ENCODE measurements at regions not wholly inside any gene's neighbourhood (a gene's known extent, or its start where the extent isn't known, plus 50 kb on each side); places are given as distances from the start of the nearest gene placed in this dataset.

GRCh38 chr3:84082726-84083125, 876.1 kb upstream of the CADM2 start:
- WGBS: 91% methylated on average over 1 of the region's 1 CpG
- no peaks in the 10 kb centered on the region for H3K36me3 ChIP-seq
- no peaks in the 10 kb centered on the region for H3K4me1 ChIP-seq
- no peaks in the 10 kb centered on the region for H3K27me3 ChIP-seq
- TF ChIP-seq POLR2AphosphoS5 (IDR thresholded peaks at IDR 0.05) (no peak), EP300 (IDR thresholded peaks at IDR 0.05) (no peak), POLR2A (IDR thresholded peaks at IDR 0.05) (no peak)
- TF ChIP-seq, protein P1, sequence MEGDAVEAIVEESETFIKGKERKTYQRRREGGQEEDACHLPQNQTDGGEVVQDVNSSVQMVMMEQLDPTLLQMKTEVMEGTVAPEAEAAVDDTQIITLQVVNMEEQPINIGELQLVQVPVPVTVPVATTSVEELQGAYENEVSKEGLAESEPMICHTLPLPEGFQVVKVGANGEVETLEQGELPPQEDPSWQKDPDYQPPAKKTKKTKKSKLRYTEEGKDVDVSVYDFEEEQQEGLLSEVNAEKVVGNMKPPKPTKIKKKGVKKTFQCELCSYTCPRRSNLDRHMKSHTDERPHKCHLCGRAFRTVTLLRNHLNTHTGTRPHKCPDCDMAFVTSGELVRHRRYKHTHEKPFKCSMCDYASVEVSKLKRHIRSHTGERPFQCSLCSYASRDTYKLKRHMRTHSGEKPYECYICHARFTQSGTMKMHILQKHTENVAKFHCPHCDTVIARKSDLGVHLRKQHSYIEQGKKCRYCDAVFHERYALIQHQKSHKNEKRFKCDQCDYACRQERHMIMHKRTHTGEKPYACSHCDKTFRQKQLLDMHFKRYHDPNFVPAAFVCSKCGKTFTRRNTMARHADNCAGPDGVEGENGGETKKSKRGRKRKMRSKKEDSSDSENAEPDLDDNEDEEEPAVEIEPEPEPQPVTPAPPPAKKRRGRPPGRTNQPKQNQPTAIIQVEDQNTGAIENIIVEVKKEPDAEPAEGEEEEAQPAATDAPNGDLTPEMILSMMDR (IDR thresholded peaks at IDR 0.05): no peak
- H3K4me3 ChIP-seq: no peak overlapping the region
- peaks cover 4% of the 10 kb centered on the region for H3K9me3 ChIP-seq
- DNase-seq (ENCODE audit: low spot score in 2 of 2): no peak
- no peak overlapping the region for H3K27ac ChIP-seq

- no peak for TF ChIP-seq POLR2A (IDR thresholded peaks at IDR 0.05)
- TF ChIP-seq, protein P1 (IDR thresholded peaks at IDR 0.05): no peak
- TF ChIP-seq EP300 (IDR thresholded peaks at IDR 0.05): no peak
- no peak for TF ChIP-seq POLR2AphosphoS5 (IDR thresholded peaks at IDR 0.05)
Measured at GRCh38 chr3:84092907-84093306, 865.9 kb upstream of the CADM2 start.

DNA sequence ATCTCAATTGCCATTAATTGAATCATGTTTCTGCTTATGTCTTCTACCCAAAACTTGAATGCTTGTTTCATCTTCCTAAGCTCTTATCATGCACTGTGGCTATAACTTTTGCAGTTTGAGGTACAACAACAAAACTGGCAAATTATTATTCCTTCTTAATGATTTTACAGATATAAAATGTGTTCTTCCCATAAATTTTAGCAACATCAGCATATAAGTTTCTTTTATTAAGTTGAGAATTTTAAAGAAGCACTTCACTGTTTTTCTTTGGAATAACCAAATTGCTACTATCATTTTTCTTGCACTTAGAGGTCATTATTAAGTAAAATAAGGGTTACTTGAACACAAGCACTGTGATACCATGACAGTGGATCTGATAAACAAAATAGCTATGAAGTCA, 862.6 kb upstream of the CADM2 start:
- TF ChIP-seq, protein P1 (IDR thresholded peaks at IDR 0.05): no peak
- no peak for TF ChIP-seq EP300 (IDR thresholded peaks at IDR 0.05)
- no peak for TF ChIP-seq POLR2A (IDR thresholded peaks at IDR 0.05)
- TF ChIP-seq POLR2AphosphoS5 (IDR thresholded peaks at IDR 0.05): no peak
- no peak overlapping the region for H3K4me3 ChIP-seq
- no peaks in the 10 kb centered on the region for H3K9me3 ChIP-seq
- DNase-seq (ENCODE audit: low spot score in 2 of 2): no peak
- no peaks in the 10 kb centered on the region for H3K27me3 ChIP-seq
- no peaks in the 10 kb centered on the region for H3K4me1 ChIP-seq
- no peaks in the 10 kb centered on the region for H3K36me3 ChIP-seq
- H3K27ac ChIP-seq: no peak overlapping the region

More at GRCh38 chr3:84092907-84093306, 865.9 kb upstream of the CADM2 start:
- DNase-seq (ENCODE audit: low spot score in 2 of 2): no peak
- Histone ChIP-seq H3K27ac (no peak overlapping the region), H3K9me3 (no peaks in the 10 kb centered on the region), H3K4me3 (no peak overlapping the region), H3K27me3 (no peaks in the 10 kb centered on the region), H3K36me3 (no peaks in the 10 kb centered on the region), H3K4me1 (no peaks in the 10 kb centered on the region)
- WGBS: 69% methylated on average over 2 of the region's 2 CpGs

GRCh38 chr3:84100861-84101260, 857.9 kb upstream of the CADM2 start:
- no peak for DNase-seq (ENCODE audit: low spot score in 2 of 2)
- Histone ChIP-seq H3K27ac (no peak overlapping the region), H3K27me3 (no peaks in the 10 kb centered on the region), H3K9me3 (no peaks in the 10 kb centered on the region), H3K4me3 (no peak overlapping the region), H3K36me3 (no peaks in the 10 kb centered on the region), H3K4me1 (no peaks in the 10 kb centered on the region)
- WGBS: 62% methylated on average over 2 of the region's 2 CpGs
- TF ChIP-seq, protein P1 (IDR thresholded peaks at IDR 0.05): no peak
- TF ChIP-seq POLR2AphosphoS5 (IDR thresholded peaks at IDR 0.05) (no peak), POLR2A (IDR thresholded peaks at IDR 0.05) (no peak), EP300 (IDR thresholded peaks at IDR 0.05) (no peak)

GRCh38 chr3:84108442-84108971, 850.3 kb upstream of the CADM2 start:
- no peak for DNase-seq (ENCODE audit: low spot score in 2 of 2)
- no peak overlapping the region for H3K27ac ChIP-seq
- 30% methylated on average over 4 of the region's 4 CpGs for WGBS
- no peak overlapping the region for H3K4me3 ChIP-seq
- H3K9me3 ChIP-seq: no peaks in the 10 kb centered on the region
- TF ChIP-seq, protein P1 (IDR thresholded peaks at IDR 0.05): no peak
- TF ChIP-seq POLR2AphosphoS5 (IDR thresholded peaks at IDR 0.05) (no peak), EP300 (IDR thresholded peaks at IDR 0.05) (no peak), POLR2A (IDR thresholded peaks at IDR 0.05) (no peak)
- H3K4me1 ChIP-seq: no peaks in the 10 kb centered on the region
- no peaks in the 10 kb centered on the region for H3K27me3 ChIP-seq
- no peaks in the 10 kb centered on the region for H3K36me3 ChIP-seq

Data from suprapubic skin (tissue), 4 donors.